ENCODE measurements at regions not wholly inside any gene's neighbourhood (a gene's known extent, or its start where the extent isn't known, plus 50 kb on each side); places are given as distances from the start of the nearest gene placed in this dataset.
"Not testable (repeated sequence)": the region's sequence is repeated elsewhere in the genome, so short reads cannot be mapped to it uniquely, and the experiment has no call there.

DNA sequence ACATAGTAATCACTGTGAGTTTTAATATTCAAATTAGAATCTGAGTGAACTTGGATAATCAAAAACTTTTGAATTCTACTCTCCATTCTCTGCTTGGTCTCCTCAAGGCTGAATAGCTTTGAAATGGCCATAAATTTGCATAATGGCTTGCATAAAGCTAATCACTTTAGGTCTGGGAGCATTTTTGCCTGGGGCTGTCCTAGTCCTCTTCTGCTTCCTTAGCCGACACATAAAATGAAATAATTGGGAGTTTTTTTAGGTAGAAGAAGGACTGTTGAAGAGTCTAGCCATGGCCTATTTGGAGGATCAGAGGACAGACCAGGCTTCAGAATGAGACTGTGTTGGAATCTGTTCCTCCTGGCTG is 91.4 kb upstream of the EEF2KMT start:
- DNase-seq (ENCODE audit: extremely low read depth, low read depth) = no peak
- TF ChIP-seq, protein P1, sequence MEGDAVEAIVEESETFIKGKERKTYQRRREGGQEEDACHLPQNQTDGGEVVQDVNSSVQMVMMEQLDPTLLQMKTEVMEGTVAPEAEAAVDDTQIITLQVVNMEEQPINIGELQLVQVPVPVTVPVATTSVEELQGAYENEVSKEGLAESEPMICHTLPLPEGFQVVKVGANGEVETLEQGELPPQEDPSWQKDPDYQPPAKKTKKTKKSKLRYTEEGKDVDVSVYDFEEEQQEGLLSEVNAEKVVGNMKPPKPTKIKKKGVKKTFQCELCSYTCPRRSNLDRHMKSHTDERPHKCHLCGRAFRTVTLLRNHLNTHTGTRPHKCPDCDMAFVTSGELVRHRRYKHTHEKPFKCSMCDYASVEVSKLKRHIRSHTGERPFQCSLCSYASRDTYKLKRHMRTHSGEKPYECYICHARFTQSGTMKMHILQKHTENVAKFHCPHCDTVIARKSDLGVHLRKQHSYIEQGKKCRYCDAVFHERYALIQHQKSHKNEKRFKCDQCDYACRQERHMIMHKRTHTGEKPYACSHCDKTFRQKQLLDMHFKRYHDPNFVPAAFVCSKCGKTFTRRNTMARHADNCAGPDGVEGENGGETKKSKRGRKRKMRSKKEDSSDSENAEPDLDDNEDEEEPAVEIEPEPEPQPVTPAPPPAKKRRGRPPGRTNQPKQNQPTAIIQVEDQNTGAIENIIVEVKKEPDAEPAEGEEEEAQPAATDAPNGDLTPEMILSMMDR (IDR thresholded peaks at IDR 0.05; ENCODE audit: low read depth, low read length) = no peak

DNA sequence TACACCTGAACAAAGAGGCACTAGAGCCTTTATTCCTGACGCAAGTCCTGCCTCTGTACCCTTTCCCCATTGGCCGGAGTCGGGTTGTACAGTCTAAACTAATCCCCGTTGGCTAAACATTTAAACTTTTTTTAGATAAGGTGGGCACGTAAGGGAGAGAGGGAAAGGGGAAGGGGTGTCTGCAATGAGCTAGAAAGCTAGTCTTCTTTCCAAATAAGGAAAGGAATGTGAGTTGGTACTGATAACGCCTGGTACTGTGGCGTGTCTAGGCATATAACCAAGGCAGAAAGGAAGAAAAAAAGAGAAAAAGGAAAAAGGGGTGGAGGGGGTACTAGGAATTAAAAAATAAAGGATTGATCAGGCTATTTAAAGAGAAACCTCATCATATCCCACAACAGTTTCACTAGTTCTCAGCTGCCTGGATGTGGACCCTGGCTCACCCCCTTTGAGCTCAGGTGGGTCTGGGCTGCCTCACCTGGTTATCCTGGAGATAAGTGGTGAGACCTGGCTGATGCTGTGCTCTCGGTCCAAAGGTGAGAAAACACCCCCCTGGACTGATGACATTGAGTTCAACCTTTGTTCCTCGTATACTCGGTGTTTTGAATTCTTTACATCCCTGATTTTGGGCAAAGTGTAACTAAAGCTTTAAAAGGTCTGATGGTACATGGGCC is 90.9 kb upstream of the EEF2KMT start:
- DNase-seq (ENCODE audit: extremely low read depth, low read depth) = no peak
- TF ChIP-seq, protein P1 (IDR thresholded peaks at IDR 0.05; ENCODE audit: low read depth, low read length) = no peak

DNA sequence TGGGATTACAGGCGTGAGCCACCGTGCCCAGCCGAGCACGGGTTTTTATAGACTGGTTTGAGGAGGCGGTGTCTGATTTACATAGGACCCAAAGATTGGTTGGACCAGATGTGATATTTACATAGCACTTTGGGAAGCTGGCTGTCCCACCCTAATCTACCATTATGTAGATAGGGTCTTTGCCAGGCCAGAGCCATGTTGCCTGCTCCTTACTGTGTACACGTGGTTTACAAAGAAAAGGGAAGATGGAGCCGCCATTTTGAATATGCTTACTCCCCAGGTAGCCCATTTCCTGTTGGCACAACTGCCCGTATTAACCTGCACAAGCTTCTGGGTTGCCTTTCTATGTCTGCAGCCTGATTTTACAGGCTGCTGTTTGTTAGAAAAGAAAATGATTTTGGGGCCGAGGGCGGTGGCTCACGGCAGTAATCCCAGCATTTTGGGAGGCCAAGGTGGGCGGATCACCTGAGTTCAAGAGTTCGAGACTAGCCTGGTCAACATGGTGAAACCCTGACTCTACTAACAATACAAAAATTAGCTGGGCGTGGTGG is 89.9 kb upstream of the EEF2KMT start:
- TF ChIP-seq, protein P1 (IDR thresholded peaks at IDR 0.05; ENCODE audit: low read depth, low read length) = no peak
- no peak for DNase-seq (ENCODE audit: extremely low read depth, low read depth)

DNA sequence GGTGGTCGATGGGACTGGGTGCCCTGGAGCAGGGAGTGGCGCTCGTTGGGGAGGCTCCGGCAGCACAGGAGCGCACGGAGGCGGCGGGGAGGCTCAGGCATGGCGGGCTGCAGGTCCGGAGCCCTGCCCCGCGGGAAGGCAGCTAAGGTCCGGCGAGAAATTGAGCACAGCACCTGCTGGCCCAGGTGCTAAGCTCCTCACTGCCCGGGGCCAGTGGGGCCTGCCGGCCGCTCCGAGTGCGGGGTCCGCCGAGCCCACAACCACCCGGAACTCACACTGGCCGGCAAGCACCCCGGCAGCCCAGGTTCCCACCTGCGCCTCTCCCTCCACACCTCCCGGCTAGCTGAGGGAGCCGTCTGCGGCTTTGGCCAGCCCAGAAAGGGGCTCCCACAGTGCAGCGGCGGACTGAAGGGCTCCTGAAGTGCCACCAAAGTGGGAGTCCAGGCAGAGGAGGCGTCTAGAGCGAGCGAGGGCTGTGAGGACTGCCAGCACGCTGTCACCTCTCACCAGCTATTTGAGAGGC is 88.8 kb upstream of the EEF2KMT start:
- no peak for DNase-seq (ENCODE audit: extremely low read depth, low read depth)
- TF ChIP-seq, protein P1 (IDR thresholded peaks at IDR 0.05; ENCODE audit: low read depth, low read length) = no peak

DNA sequence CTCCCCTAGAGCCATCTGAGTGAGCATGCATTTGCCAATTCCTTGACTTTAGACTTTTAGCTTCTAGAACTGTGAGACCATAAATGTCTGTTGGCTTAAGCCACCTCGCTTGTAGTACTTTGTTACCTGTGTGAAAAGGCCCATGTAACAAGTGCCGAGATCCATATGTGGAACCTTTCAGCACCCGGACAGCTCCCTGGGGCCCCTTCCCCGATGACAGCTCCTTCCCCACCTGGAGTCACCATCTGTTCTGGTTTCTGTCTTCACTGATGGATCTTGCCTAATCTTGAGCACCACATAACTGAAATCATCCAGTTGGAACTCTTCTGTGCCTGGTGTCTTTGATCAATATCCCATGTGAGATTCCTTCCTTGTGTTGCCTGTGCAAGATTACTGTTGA is 78.9 kb upstream of the EEF2KMT start:
- TF ChIP-seq, protein P1 (IDR thresholded peaks at IDR 0.05; ENCODE audit: low read depth, low read length) = no peak

DNA sequence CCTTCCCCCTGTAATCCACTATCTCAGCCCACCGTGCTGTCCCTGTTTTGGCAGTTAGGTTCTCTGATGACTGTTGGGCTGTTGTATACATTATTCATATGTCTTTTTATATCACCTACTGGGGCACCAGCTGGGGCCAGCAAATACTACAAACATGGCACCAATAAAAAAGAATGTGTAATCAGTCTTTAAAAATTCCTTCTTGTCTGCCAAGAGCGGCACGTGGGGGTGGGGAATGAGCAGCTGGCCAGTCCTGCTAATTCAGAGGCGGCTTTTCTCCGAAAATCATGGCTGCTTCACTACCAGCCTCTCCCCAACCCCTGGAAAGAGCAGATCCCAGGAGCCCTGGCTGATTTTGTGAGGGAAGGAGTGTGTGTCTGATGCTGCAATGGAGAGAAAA is 77.7 kb upstream of the EEF2KMT start:
- TF ChIP-seq, protein P1 (IDR thresholded peaks at IDR 0.05; ENCODE audit: low read depth, low read length) = no peak
- no peak for DNase-seq (ENCODE audit: extremely low read depth, low read depth)

More for the DNA sequence above, 78.9 kb upstream of the EEF2KMT start:
- no peak for DNase-seq (ENCODE audit: extremely low read depth, low read depth)

DNA sequence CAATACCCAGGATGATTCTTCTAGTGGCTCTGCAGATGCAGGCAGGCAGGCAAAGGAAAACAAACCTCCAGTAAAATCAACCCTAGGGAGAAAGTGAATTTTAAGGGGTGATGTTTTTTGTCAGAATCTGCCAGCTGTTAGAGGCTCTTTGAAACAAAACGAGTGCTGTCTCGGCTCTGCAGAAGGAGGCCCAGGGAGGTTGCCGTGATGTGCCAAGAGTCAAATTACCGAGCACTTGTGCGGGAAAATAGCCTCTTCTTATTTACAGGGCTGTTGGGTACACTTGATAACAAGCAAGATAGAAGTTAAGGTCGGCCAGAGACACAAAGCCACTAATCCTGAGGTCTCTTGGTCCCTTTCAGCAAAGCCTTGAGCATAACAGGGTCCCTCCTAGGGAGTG is 68.9 kb upstream of the EEF2KMT start:
- no peak for DNase-seq (ENCODE audit: extremely low read depth, low read depth)
- TF ChIP-seq, protein P1 (IDR thresholded peaks at IDR 0.05; ENCODE audit: low read depth, low read length) = no peak

DNA sequence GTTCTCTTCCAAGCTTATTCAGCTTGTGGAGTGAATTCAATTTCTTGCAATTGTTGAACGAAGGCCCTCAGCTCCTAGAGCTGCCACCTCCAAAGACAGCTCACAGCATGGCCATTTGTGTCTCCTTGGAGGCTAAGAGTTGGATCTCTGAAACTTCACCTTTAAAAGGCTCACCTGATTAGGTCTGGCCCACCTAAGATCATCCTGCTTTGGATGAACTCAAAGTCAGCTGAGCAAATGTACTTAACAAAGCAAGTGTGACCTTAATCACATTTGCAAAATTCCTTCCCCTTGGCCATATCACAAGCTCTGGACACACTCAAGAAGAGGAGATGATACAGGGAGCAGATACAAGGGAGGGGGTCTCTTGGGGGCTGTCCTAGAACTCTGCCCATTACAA is 67.8 kb upstream of the EEF2KMT start:
- DNase-seq (ENCODE audit: extremely low read depth, low read depth) = not testable (repeated sequence)

DNA sequence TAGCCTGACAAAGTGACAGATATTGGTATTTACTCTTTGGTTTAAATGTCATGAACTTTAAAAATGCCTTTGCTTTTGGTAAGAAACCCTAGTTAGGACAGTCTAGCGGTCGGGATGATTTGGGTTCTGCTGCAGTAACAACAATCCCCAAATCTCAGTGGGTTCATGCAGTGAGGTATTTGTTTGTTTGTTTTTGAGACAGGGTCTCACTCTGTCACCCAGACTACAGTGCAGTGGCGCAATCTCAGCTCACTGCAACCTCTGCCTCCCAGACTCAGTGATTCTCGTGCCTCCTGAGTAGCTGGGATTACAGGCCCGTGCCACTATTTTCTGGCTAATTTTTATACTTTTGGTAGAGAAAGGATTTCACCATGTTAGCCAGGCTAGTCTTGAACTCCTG is 65.2 kb upstream of the EEF2KMT start:
- not testable (repeated sequence) for DNase-seq (ENCODE audit: extremely low read depth, low read depth)

DNA sequence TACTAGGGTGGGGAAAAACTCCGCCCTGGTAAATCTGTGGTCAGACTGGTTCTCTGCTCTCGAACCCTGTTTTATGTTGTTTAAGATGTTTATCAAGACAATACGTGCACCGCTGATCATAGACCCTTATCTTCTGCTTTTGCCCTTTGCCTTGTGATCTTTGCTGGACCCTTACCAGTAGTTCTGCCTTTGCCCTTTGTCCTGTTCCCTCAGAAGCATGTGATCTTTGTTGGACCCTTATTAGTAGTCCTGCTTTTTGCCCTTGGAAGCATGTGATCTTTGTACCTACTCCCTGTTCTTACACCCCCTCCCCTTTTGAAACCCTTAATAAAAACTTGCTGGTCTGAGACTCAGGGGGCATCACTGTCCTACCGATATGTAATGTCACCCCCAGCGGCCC is 64.3 kb upstream of the EEF2KMT start:
- DNase-seq (ENCODE audit: extremely low read depth, low read depth) = not testable (repeated sequence)

DNA sequence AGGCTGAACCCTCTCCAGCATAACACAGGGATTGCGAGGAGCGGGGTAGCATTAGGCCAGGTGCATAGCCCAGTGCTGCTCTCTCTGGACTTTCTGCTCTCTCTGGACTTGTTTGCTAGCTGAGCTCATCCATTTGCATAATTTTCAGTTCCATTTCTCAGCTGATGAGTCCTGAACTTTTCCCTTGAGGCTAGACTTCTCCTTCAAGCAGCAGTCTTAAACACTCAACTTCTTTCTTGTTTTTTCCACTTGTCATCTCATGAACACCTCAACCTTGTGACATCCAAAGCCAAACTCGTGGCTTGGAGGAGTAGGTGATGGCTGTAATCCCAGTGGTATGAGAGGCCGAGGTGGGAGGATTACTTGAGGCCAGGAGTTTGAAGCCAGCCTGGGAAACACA is 62.4 kb upstream of the EEF2KMT start:
- DNase-seq (ENCODE audit: extremely low read depth, low read depth) = not testable (repeated sequence)
